ENCODE measurements at regions not wholly inside any gene's neighbourhood (a gene's known extent, or its start where the extent isn't known, plus 50 kb on each side); places are given as distances from the start of the nearest gene placed in this dataset.

DNA sequence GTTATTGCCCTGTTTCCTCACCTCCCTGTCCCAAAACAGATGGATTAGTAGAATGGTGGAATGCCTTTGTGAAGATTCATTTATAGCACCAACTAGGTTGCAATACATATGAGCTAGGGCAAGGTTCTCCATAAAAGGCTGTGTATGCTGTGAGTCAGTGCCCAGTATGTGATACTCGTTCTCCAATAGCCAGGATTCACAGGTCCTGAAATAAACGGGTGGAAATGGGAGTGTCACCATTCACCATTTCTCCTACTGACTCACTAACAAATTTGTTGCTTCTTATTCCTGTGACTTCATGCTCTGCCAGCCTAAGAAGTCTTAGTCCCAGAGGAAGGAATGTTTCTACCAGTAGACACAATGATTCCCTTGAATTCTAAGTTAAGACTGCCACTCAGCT is 1745.4 kb downstream of the SLITRK1 start:
- Histone ChIP-seq H3K9me3 (ENCODE audit: control insufficient read depth in 2 of 2, low read length in 2 of 2) (no peaks in the 10 kb centered on the region), H3K4me3 (ENCODE audit: low read length in 2 of 2) (no peak overlapping the region), H3K27ac (ENCODE audit: low read length) (no peak overlapping the region), H3K9ac (ENCODE audit: low read length in 2 of 2) (no peak overlapping the region), H3K27me3 (ENCODE audit: control insufficient read depth in 1 of 2, insufficient read depth in 2 of 2, low read length in 2 of 2) (no peaks in the 10 kb centered on the region), H3K36me3 (ENCODE audit: control insufficient read depth in 2 of 2, insufficient read depth in 2 of 2, low read length in 2 of 2) (no peaks in the 10 kb centered on the region), H3K4me1 (ENCODE audit: control insufficient read depth, insufficient read depth, low read length) (no peaks in the 10 kb centered on the region)

DNA sequence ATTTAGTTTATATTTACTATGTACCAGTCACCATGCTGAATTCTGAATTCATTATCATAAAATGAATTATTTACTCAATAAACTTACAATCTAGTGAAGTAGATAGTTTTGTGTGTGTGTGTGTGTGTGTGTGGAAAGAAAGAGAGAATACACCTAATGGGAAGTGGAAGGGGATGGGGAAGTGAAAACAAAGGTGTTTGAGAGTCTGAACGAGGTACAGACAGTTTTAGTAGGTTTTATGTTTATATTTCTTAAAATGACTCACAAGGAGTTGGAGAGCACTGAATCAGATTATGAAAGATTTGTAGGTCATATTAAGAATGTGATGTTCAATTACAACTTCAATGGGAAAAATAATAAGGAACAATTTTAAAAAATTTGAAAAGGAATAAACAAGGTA is 1753.0 kb downstream of the SLITRK1 start:
- Histone ChIP-seq H3K27me3 (ENCODE audit: control insufficient read depth in 1 of 2, insufficient read depth in 2 of 2, low read length in 2 of 2) (no peaks in the 10 kb centered on the region), H3K4me3 (ENCODE audit: low read length in 2 of 2) (no peak overlapping the region), H3K9ac (ENCODE audit: low read length in 2 of 2) (no peak overlapping the region), H3K36me3 (ENCODE audit: control insufficient read depth in 2 of 2, insufficient read depth in 2 of 2, low read length in 2 of 2) (no peaks in the 10 kb centered on the region), H3K4me1 (ENCODE audit: control insufficient read depth, insufficient read depth, low read length) (no peaks in the 10 kb centered on the region), H3K27ac (ENCODE audit: low read length) (no peak overlapping the region), H3K9me3 (ENCODE audit: control insufficient read depth in 2 of 2, low read length in 2 of 2) (no peaks in the 10 kb centered on the region)

DNA sequence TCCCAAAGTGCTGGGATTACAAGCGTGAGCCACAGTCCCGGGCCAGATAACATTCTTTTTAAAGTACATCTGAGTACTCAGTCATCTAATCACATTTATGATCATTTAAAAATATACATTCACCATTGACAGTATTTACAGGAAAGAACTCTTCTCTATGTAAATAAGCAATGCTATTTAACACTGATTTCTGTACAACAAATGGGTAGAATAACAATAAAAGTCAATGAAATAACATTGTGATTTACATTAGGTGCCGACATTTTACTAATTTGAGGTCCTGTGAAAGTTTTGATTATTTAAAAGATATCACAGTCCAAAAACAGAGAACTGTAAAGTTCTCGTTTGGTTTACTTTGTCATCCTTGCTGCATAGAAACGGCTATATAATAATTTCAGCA is 1763.7 kb downstream of the SLITRK1 start:
- H3K27me3 ChIP-seq (ENCODE audit: control insufficient read depth in 1 of 2, insufficient read depth in 2 of 2, low read length in 2 of 2): no peaks in the 10 kb centered on the region
- H3K4me1 ChIP-seq (ENCODE audit: control insufficient read depth, insufficient read depth, low read length): no peaks in the 10 kb centered on the region
- no peaks in the 10 kb centered on the region for H3K9me3 ChIP-seq (ENCODE audit: control insufficient read depth in 2 of 2, low read length in 2 of 2)
- H3K36me3 ChIP-seq (ENCODE audit: control insufficient read depth in 2 of 2, insufficient read depth in 2 of 2, low read length in 2 of 2): no peaks in the 10 kb centered on the region
- no peak overlapping the region for H3K27ac ChIP-seq (ENCODE audit: low read length)
- H3K9ac ChIP-seq (ENCODE audit: low read length in 2 of 2): no peak overlapping the region
- H3K4me3 ChIP-seq (ENCODE audit: low read length in 2 of 2): no peak overlapping the region

DNA sequence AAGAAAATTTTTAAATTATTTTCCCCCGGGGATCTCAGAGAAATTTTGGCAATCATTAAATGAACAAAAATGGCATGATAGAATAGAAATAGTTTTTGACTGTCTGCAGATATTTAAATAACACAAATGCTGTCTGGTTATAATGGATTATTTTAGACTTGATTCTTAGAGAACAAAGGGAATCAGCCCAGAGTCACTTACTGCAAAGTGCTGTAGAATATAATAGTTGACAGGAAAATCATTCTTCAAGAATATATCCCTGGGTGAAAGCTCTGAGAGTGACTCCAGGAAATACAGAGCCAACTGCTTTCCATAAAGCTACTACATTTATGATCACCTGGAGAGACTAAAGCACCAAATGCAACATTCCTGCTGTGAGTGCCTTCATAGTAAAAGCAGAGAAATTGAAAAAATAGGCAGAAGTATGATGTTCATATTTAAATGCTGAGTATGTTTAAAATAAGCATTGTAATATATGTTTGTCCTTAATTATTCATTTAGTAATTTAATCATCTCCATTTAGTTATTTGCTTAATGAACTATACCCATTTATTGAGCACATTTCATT is 1765.8 kb downstream of the SLITRK1 start:
- no peak overlapping the region for H3K4me3 ChIP-seq (ENCODE audit: low read length in 2 of 2)
- H3K27me3 ChIP-seq (ENCODE audit: control insufficient read depth in 1 of 2, insufficient read depth in 2 of 2, low read length in 2 of 2): no peaks in the 10 kb centered on the region
- H3K9me3 ChIP-seq (ENCODE audit: control insufficient read depth in 2 of 2, low read length in 2 of 2): no peaks in the 10 kb centered on the region
- no peak overlapping the region for H3K27ac ChIP-seq (ENCODE audit: low read length)
- H3K9ac ChIP-seq (ENCODE audit: low read length in 2 of 2): no peak overlapping the region
- H3K36me3 ChIP-seq (ENCODE audit: control insufficient read depth in 2 of 2, insufficient read depth in 2 of 2, low read length in 2 of 2): no peaks in the 10 kb centered on the region
- no peaks in the 10 kb centered on the region for H3K4me1 ChIP-seq (ENCODE audit: control insufficient read depth, insufficient read depth, low read length)

DNA sequence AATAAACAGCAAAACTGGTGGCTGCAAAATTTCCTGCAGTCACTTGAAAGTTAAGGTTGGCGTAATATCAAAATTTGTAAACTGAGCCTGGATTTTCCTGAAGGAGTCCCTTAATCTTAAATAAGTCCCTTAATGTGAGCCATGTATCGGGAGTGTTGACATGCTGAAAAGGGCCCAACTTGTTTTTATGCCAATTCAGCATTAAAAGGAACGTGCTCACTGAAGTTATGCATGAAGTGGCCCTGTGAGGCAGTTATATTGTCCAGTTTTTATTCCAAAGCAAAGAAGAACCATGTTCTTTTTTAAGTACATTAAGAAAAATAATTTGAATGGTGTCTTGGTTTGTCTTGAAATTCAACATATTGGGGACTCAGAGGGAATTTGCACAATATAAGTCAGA is 1766.9 kb downstream of the SLITRK1 start:
- Histone ChIP-seq H3K27ac (ENCODE audit: low read length) (no peak overlapping the region), H3K36me3 (ENCODE audit: control insufficient read depth in 2 of 2, insufficient read depth in 2 of 2, low read length in 2 of 2) (no peaks in the 10 kb centered on the region), H3K4me1 (ENCODE audit: control insufficient read depth, insufficient read depth, low read length) (no peaks in the 10 kb centered on the region), H3K27me3 (ENCODE audit: control insufficient read depth in 1 of 2, insufficient read depth in 2 of 2, low read length in 2 of 2) (no peaks in the 10 kb centered on the region), H3K4me3 (ENCODE audit: low read length in 2 of 2) (no peak overlapping the region), H3K9ac (ENCODE audit: low read length in 2 of 2) (no peak overlapping the region), H3K9me3 (ENCODE audit: control insufficient read depth in 2 of 2, low read length in 2 of 2) (no peaks in the 10 kb centered on the region)

DNA sequence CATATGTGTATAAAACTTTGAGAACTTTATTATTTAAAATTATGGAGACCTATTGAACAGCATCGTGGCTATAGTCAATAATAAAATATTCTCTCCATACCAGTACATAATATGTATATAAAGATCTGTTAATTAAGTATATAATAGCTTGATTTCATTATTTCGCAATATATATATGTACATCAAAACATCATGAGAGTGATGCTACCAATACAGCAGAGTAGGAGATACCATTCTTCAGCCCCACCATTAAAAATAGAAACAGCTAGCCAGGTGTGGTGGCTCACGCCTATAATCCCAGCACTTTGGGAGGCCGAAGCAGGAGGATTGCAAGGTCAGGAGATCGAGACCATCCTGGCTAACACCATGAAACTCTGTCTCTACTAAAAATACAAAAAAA is 1755.3 kb upstream of the SPRY2 start:
- Histone ChIP-seq H3K9ac (ENCODE audit: low read length in 2 of 2) (no peak overlapping the region), H3K4me3 (ENCODE audit: low read length in 2 of 2) (no peak overlapping the region), H3K27me3 (ENCODE audit: control insufficient read depth in 1 of 2, insufficient read depth in 2 of 2, low read length in 2 of 2) (no peaks in the 10 kb centered on the region), H3K27ac (ENCODE audit: low read length) (no peak overlapping the region), H3K4me1 (ENCODE audit: control insufficient read depth, insufficient read depth, low read length) (no peaks in the 10 kb centered on the region), H3K9me3 (ENCODE audit: control insufficient read depth in 2 of 2, low read length in 2 of 2) (no peaks in the 10 kb centered on the region), H3K36me3 (ENCODE audit: control insufficient read depth in 2 of 2, insufficient read depth in 2 of 2, low read length in 2 of 2) (no peaks in the 10 kb centered on the region)

DNA sequence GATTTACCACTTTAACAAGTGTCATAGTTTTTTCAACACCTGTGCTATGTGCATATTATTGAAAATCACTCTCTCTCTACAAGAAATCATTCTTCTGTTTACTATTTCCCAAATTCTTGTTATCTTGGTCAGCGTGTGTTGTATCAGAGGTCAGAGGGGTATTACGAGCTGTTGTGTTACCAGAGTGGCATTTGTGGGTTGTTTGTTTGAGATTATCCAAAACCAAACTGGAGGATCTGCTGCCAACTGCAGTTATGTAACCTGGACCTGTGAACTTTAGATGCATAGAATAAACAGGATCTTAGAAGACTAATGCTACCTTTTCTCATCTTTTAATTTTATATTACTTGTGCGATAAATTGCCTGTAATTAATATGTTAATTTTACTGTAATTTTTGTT is 1751.4 kb upstream of the SPRY2 start:
- Histone ChIP-seq H3K36me3 (ENCODE audit: control insufficient read depth in 2 of 2, insufficient read depth in 2 of 2, low read length in 2 of 2) (no peaks in the 10 kb centered on the region), H3K27me3 (ENCODE audit: control insufficient read depth in 1 of 2, insufficient read depth in 2 of 2, low read length in 2 of 2) (no peaks in the 10 kb centered on the region), H3K9me3 (ENCODE audit: control insufficient read depth in 2 of 2, low read length in 2 of 2) (no peaks in the 10 kb centered on the region), H3K4me3 (ENCODE audit: low read length in 2 of 2) (no peak overlapping the region), H3K4me1 (ENCODE audit: control insufficient read depth, insufficient read depth, low read length) (no peaks in the 10 kb centered on the region), H3K27ac (ENCODE audit: low read length) (no peak overlapping the region), H3K9ac (ENCODE audit: low read length in 2 of 2) (no peak overlapping the region)

DNA sequence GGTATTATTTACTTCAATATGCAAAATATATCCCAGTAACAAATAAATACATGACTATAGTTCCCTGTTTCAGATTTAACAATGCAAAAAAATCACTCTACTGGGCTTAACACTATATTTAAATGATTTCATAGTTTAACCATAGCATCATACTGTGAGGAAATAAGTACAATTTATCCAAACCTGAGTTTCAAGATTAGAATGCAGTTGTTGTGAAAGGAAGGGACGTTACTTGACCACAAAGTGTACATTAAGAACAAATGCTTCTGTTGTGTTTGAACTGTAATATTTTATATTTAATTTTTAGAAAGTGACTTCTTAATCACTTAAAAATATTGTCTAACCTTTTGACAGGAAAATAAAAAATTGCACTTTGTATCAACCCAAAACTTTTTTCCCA is 1747.9 kb upstream of the SPRY2 start:
- Histone ChIP-seq H3K27me3 (ENCODE audit: control insufficient read depth in 1 of 2, insufficient read depth in 2 of 2, low read length in 2 of 2) (no peaks in the 10 kb centered on the region), H3K27ac (ENCODE audit: low read length) (no peak overlapping the region), H3K9me3 (ENCODE audit: control insufficient read depth in 2 of 2, low read length in 2 of 2) (no peaks in the 10 kb centered on the region), H3K36me3 (ENCODE audit: control insufficient read depth in 2 of 2, insufficient read depth in 2 of 2, low read length in 2 of 2) (no peaks in the 10 kb centered on the region), H3K4me3 (ENCODE audit: low read length in 2 of 2) (no peak overlapping the region), H3K4me1 (ENCODE audit: control insufficient read depth, insufficient read depth, low read length) (no peaks in the 10 kb centered on the region), H3K9ac (ENCODE audit: low read length in 2 of 2) (no peak overlapping the region)

DNA sequence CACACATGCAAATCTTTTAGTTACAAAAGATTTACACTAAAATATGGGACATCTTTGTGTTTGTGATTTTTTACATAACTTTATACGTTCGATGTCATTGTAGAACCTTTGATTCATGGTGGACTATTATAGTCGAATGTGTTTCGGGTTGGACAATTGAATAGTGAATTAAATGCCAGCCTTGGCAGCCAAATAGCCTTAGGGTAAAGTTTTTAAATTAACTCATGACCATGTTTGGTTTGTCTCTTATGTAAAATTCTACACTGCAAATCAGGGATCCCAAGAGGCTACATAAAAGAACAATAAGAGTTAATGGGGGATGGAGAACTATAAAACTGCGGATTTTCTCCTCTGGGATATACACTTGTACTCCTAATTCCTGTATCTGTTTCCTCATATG is 1735.6 kb upstream of the SPRY2 start:
- Histone ChIP-seq H3K9ac (ENCODE audit: low read length in 2 of 2) (no peak overlapping the region), H3K4me3 (ENCODE audit: low read length in 2 of 2) (no peak overlapping the region), H3K27me3 (ENCODE audit: control insufficient read depth in 1 of 2, insufficient read depth in 2 of 2, low read length in 2 of 2) (no peaks in the 10 kb centered on the region), H3K9me3 (ENCODE audit: control insufficient read depth in 2 of 2, low read length in 2 of 2) (no peaks in the 10 kb centered on the region), H3K36me3 (ENCODE audit: control insufficient read depth in 2 of 2, insufficient read depth in 2 of 2, low read length in 2 of 2) (no peaks in the 10 kb centered on the region), H3K4me1 (ENCODE audit: control insufficient read depth, insufficient read depth, low read length) (no peaks in the 10 kb centered on the region), H3K27ac (ENCODE audit: low read length) (no peak overlapping the region)

DNA sequence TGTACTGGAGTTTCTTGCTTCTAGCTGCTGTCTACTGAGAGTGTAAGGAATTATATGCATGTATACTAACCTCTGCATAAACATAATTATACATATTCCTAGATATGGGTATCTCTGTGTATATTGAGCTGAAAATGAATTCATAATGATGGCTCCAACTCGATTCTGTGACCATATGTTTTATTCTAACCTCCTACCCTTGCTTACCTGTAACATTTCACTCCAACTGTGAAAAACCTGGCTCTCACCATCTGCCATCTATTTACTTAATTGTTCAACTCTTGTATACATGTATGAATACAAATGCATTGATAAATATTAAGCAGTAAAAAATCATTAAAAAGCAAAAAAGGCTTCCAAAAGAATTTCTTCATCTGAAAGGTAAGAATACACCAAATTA is 1729.5 kb upstream of the SPRY2 start:
- no peak overlapping the region for H3K27ac ChIP-seq (ENCODE audit: low read length)
- no peak overlapping the region for H3K4me3 ChIP-seq (ENCODE audit: low read length in 2 of 2)
- no peaks in the 10 kb centered on the region for H3K27me3 ChIP-seq (ENCODE audit: control insufficient read depth in 1 of 2, insufficient read depth in 2 of 2, low read length in 2 of 2)

DNA sequence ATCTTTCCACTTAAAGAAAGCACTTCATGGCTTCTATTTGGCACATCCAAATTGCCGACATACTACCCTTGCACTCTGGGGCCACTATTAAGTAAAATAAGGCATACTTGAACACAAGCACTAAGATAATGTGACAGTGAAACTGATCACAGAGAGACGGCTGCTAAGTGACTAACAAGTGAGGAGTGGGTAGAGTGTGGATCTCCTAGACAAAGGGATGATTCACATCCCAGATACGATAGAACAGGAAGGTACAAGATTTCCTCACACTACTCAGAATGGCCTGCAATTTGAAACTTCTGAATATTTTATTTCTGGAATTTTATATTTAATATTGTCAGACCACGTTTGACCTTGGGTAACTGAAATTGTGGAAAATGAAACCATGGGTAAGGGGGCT is 1721.8 kb upstream of the SPRY2 start:
- Histone ChIP-seq H3K27ac (ENCODE audit: low read length) (no peak overlapping the region), H3K9ac (ENCODE audit: low read length in 2 of 2) (no peak overlapping the region), H3K36me3 (ENCODE audit: control insufficient read depth in 2 of 2, insufficient read depth in 2 of 2, low read length in 2 of 2) (no peaks in the 10 kb centered on the region), H3K27me3 (ENCODE audit: control insufficient read depth in 1 of 2, insufficient read depth in 2 of 2, low read length in 2 of 2) (no peaks in the 10 kb centered on the region), H3K9me3 (ENCODE audit: control insufficient read depth in 2 of 2, low read length in 2 of 2) (no peaks in the 10 kb centered on the region), H3K4me1 (ENCODE audit: control insufficient read depth, insufficient read depth, low read length) (no peaks in the 10 kb centered on the region), H3K4me3 (ENCODE audit: low read length in 2 of 2) (no peak overlapping the region)

More for the DNA sequence above, 1729.5 kb upstream of the SPRY2 start:
- H3K9me3 ChIP-seq (ENCODE audit: control insufficient read depth in 2 of 2, low read length in 2 of 2): no peaks in the 10 kb centered on the region
- H3K36me3 ChIP-seq (ENCODE audit: control insufficient read depth in 2 of 2, insufficient read depth in 2 of 2, low read length in 2 of 2): no peaks in the 10 kb centered on the region
- H3K9ac ChIP-seq (ENCODE audit: low read length in 2 of 2): no peak overlapping the region
- no peaks in the 10 kb centered on the region for H3K4me1 ChIP-seq (ENCODE audit: control insufficient read depth, insufficient read depth, low read length)

All from stomach smooth muscle (tissue), 2 donors.